HG03280 (cell line): ENCODE measurements at regions not wholly inside any gene's neighbourhood (a gene's known extent, or its start where the extent isn't known, plus 50 kb on each side); places are given as distances from the start of the nearest gene placed in this dataset.
"Not testable (repeated sequence)": the region's sequence is repeated elsewhere in the genome, so short reads cannot be mapped to it uniquely, and the experiment has no call there.

Source experiments
- ATAC-seq: cut with Tn5 transposase; IDR thresholded peaks from one replicate; pipeline ENCODE4 v1.9.1; 2021; ENCODE audit warnings: mild to moderate bottlenecking, moderate library complexity; ENCODE audit not compliant: unreplicated experiment

DNA sequence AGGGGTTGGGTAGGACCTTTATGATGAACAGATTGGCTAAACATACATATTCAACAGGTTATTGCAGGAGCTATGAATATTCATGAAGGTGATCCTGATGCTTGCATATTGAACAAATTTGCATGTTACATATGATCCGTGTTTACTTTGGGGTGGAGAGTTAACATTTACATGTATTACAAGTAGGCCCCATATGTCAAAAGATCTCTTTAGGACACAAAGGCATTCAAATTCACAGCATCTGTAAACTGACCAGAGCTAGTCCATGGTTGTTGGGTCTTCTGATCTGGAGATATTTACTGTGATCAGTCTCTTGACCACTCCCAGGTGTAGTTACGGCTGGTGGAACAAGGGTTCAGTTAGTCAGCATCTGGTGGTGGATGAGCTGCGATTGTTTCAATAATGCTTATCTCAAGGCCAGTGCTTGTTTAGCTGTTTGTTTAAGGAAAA lies 80.4 kb downstream of the PMAIP1 start:
- no peak for ATAC-seq

DNA sequence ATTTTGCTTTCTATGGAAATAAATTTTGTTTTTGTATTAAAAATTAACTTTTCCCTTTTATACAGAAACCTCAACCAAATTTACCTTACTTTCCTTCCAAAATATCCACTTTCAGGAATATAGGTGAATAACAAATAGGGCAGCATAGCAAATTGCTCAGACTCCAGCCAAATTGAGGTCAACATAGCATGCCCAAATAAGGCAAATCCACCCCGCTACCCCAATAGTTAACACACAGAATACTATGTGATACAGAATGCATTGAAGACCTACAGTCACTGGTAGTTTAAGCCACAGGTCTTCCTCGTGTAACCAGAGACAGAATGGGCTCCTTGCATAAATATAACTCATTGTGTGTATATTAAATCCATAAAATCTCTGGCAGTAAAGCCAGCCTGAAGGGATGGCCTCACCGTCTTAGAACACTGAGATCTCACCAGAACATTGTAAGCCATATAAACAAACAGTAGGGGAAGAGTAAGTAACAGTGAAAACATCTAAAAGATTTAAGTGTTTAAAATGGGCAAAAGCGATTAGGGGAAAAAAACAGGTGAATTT lies 72.2 kb downstream of the PMAIP1 start:
- ATAC-seq, result no peak

DNA sequence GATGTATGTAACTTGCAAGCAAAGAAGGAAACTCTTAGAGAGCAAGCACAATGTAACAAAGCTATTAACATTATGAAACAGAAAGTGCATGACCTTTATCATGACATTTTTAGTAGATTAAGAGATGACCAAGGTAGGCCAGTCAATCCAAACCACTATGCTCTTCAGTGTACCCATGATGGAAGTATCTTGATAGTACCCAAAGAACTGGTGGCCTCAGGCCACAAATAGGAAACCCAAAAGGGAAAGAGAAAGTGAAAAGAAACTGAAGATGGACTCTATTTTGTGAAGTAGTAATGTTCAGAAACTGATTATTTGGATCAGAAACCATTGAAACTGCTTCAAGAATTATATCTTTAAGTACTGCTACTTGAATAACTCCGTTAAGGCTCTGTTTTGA lies 71.3 kb downstream of the PMAIP1 start:
- peak; percentile 67 for ATAC-seq

DNA sequence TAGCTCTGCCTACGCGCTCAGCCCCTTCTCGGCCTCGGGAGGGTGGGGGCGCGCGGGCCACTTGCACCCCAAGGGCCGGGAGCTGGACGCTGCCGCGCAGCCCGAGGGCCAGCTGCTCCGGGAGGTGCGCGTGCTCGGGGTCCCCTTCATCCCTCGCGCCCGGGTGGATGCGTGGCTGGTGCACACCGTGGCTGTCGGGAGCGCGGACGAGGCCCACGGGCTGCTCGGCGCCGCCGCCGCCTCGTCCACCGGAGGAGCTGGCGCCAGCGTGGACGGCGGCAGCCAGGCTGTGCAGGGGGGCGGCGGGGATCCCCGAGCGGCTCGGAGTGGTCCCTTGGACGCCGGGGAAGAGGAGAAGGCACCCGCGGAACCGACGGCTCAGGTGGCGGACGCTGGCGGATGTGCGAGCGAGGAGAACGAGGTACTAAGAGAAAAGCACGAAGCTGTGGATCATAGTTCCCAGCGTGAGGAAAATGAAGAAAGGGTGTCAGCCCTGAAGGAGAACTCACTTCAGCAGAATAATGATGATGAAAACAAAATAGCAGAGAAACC lies 69.8 kb downstream of the PMAIP1 start:
- not testable (repeated sequence) for ATAC-seq

DNA sequence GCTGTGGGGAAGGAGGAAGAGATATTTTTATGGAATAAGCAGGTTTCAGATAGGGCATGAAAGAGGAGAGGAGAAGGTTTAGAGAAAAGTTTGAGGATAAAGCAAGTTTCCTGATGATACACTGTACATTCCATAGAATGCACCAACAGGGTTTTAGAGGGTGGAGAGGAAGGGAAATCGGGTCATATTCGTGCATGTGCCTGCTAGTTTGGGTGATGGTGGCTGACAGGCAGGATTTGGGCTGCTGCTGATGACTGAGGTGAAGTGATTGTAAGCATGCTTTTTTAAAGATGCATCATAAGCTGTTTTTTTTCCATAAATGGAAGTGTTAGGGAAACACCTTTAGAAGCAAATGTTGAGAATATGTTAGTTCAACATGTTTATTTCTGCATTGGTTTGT lies 68.8 kb downstream of the PMAIP1 start:
- no peak for ATAC-seq

DNA sequence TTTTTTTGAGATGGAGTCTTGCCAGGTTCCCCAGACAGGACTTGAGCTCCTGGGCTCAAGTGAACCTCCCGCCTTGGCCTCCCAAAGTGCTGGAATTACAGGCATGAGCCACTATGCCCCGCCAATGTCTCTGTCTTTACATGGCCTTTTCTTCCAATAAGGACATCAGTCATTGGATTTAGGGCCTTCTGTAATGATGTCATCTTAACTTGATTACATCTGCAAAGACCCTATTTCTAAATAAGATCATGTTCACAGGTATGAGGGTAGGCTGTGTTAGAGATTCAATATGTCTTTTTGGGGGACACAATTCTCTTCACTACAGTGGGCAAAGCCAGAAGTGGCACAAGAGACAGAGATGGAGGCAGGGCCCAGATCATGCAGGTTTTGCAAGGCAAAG lies 68.1 kb downstream of the PMAIP1 start:
- ATAC-seq, result no peak

DNA sequence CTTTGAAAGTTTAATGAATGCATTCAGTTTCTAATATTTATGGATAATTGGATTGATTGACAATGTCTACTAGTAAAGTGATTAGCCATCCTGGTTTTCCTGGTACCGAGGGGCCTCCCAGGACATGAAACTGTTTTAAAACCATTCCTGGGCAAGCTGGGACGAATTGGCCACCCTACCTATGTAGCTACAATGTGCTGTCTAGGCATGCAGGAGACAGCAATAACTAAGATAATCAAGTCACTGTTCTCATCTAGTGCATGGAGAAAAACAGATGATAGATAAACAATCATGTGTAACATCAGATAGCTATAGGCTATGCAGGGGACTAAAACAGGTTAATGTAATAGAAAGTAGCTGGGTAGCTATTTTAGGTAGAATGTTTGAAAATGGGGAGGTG lies 67.1 kb downstream of the PMAIP1 start:
- ATAC-seq, result no peak

DNA sequence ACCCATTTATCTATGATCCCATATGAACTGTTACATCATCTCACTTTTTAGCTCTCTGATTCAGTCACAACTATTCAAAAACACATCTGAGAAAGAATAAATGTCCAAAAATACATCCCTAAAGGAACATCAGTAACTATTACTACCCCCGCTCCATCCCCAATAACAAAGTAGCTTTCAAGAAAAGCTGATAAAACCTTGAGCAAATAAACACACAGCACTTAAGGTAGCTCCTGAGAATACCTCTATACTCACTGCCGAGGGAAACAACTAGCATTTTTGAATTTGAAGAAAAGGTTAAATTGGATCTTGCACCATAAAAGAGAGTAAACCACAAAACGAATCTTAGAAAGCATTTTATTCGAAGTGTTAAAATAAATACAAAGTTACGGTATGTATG lies 63.4 kb downstream of the PMAIP1 start:
- ATAC-seq, result no peak

DNA sequence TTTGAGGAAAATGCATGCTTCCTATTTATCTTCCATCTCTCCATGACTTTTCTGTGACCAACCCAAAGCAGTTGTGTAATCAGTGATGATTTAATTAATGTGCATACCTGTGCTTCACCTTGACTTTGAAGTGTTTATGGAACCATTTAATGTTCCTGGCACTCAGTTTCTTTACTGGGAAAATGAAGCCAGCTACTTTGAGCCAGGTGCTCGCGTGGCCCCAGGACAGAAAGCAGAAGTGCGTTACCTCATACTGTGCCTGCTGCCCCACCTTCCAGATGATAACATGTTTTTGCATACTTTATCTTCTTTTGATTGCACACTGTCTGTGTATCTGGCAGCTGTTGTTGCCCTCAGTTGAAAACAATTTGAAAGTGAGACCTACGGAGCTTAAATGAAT lies 61.3 kb downstream of the PMAIP1 start:
- peak; percentile 61 for ATAC-seq

DNA sequence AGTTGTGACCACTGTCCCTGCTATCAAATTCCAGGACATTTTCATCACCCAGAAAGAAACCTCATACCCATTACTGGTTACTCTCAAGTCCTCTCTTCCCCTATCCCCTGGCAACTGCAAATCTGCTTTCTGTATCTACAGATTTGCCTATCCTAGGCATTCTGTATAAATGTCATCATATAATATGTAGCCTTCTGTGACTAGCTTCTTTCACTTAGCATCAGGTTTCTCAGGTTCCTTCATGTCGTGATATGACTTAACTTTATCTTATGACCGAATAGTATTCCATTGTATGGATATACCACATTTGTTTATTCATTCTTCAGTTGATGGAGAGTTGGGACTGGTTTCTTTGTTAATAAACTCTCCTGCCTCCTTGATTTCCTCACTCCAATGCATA lies 60.5 kb downstream of the PMAIP1 start:
- no peak for ATAC-seq

DNA sequence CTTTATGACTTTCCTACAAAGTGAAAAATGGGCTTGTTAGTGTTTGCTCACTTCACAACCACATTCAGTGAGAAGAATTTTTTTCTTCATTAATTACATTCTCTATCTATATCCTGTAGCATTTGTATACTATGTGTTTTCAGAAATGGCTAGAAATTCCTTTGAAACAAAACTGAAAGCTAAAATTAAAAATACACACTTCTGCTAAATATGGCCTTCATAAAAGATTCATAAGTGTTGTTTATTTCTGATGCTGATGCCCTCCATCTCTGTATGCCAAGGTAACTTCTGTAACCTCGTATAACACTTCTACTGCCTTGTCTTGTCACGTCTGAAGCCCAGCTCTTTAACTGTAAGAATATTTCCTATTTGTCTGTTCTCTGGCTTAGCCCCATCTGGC lies 59.8 kb downstream of the PMAIP1 start:
- no peak for ATAC-seq

DNA sequence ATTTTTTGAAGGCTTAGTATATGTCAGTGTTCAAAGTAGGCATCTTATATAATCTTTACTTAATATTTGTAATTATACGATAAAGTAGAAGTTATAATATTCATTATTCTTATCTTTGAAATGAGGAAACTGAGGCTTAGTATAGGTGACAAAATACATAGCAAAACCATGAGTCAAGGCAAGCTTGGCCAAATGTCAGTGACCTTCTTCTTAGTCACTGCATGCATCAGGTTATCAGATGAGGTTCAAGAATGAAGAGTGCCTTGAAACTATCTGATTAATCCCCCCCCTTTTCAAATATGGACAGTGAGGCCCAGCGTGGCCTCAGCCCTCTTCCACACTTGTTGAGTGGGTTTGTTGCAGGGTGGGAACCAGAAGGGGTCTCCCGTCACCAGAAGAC lies 59.3 kb downstream of the PMAIP1 start:
- ATAC-seq, result no peak

DNA sequence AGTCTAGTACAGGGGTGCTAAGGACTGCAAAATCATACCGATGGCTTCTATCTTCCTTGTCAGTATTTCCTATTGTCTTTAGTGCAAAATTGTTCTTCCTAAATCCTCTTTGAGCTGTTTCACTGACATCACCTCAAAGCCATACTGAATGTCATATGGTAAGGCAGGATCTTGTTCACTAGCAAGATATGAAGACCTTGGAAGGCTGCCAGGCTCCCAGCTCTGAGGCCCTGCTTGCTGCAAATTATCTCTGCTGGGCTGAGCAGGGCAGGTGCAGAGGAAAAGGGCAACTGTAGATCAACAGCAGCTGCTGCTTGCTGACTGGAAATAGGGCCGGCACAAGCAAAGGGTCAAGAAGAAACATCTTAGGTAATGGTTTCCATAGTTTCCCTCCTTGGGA lies 58.2 kb downstream of the PMAIP1 start:
- no peak for ATAC-seq

DNA sequence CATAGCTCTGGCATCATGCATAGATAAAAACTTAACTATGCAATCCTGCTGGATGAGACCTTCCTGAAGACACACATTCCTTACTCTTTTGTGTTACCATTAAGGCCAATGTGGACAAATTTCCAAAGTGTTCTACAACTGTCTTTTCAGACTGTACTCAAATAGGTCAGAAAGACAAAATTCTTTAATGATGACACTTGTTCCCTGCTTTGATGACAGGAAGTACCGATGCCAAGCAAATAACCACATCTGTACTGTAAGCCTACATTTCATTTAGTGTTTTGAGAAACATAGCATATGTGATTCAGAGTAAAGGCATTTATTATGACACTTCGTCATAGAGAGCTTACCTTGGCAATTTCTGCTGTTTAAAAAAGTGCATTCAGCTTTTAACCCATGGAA lies 55.0 kb downstream of the PMAIP1 start:
- no peak for ATAC-seq

DNA sequence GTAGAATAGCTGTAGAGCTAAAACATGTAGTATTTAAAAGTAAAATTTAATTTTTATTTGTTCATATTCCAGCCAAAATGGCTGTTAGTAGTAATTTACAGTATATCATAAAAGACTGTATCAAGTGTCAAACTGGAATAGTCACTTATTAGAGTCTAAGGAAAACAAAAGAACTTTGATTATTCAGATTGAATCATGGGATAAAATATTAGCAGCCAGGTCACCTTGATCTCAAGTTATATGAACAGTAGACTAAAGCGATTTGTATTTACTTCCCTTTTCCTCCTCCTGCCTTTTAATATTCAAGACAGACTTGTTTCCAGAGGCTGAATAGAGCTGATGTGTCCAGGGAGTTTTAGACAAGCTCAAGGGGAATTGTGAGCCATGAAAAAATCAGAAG lies 54.4 kb downstream of the PMAIP1 start:
- no peak for ATAC-seq
